SIG-M5 treated with dmso at 0.1 percent for 504 hours (cell line): ENCODE measurements at regions not wholly inside any gene's neighbourhood (a gene's known extent, or its start where the extent isn't known, plus 50 kb on each side); places are given as distances from the start of the nearest gene placed in this dataset.
A peak's percentile ranks its signal among the peaks of the same experiment; 100 is the strongest.

ENCODE experiments used
- DNase-seq: peaks from one replicate; lab custom pipeline; 2025; ENCODE audit not compliant: unreplicated experiment; lab: John Stamatoyannopoulos, UW

GRCh38 chr17:12365805-12366204 lies 299.9 kb upstream of the MYOCD start:
- no peak for DNase-seq

DNA sequence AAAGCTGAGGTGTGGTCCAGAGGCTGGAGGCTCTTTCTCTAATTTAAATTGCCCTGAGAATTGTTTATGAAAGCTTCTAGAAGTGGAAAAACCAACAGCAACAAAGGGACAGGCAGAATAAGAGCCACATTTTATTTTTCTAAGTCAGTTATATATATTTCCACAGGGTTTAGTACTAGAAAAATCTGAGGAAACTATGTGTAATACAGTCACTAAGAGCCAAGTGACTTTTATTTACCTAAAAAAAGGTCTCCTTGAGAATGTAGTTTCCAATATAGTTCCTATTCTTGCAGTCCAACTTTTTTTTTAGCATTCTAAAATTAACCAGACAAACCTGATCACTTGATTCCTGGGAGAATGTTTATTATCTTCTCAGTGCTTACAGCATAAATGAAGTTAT lies 296.6 kb upstream of the MYOCD start:
- no peak for DNase-seq

DNA sequence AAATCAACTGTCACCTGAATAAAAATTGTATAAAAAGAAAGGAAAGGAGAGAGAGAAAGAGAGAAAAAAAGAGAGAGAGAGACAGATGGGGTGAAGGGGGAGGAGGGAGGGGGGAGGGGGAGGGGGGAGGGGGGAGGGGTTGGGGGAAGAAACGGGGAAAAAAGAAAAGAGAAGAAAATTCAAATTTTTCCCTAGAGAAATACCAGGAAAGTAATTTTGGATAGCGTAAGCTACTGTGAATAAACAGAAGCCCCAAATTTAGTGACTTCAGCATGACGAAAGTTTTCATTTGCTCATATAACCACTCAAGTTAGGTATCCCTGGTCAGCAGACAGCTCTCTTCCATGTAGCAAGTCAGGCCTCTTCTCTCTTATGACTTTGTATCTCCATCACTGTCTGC lies 289.4 kb upstream of the MYOCD start:
- DNase-seq: no peak

DNA sequence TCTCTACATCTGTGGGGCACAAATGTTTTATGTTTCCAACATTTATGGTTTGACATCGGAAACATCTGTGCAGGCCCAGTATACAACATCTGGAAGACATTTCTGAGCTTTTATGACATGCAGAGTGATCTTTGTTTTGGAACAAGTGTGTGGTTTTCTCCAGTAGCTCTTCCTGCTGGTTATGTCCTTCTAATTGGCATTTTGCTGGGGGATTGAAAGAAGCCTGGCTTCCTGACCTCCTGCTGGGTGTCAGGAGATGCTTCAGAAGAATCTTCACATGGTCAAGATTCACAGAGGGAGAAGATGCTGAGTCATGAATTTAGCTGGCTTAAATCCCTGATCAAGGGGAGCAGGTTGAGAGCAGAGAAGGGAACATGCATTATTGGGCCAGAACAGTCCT lies 279.5 kb upstream of the MYOCD start:
- DNase-seq: no peak

GRCh38 chr17:12388226-12388625 lies 277.5 kb upstream of the MYOCD start:
- no peak for DNase-seq

DNA sequence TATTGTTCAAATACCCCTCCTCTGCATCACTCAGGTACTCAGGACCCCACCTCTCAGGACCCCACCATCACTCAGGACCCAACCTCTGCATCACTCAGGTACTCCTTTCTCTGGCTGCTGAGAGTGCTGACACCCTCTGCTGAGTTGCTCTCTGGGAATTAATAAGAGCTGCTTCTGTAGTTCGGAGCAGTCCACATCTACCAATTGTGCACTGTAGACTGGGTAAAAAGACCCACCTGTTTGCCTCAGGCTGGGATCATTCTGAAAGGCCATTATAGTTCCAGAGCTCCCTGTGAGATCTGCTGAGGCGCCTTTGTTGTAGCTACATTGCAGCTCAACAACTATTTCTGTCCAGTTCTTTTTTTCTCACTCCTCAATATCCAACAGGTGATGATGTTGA lies 276.3 kb upstream of the MYOCD start:
- no peak for DNase-seq

DNA sequence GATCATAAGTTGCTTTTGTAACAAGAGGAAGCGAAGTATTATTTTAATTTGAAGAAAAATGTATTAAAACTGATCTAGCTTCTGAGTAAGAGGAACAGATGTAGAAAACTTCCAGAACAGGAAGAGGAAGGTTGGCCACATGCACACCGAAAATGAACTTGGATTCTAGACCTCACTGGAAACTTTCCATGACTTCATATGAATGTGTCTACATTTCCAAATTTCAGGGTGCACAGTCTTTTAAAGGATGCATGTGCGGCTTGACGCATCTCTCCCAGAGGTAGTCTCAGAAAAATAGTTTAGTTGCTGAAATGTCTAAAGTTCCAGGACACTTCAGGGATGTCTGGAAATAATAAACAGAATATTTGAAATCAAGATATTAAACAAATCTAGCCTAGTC lies 275.1 kb upstream of the MYOCD start:
- no peak for DNase-seq

DNA sequence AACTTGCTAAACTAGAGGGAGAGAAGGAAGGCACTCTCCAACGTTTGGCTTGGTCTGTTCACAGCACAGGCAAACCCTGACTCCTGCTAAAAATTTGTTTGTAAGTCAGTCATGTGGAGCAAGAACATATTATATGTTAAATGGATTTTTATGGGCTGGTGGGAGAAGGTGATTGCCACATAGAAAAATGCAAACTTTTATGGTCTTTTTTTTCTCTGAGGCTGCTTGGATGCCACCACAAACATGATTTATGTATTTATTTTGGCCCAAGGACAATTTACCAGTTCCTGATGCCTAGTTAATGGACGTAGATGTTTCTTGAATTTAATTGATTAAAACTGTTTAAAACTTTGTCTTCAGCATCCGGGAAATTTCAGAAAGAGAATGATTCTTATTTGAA lies 274.2 kb upstream of the MYOCD start:
- no peak for DNase-seq

- DNase-seq: peak; percentile 19
Measured at GRCh38 chr17:12395733-12396354, 269.8 kb upstream of the MYOCD start.

- DNase-seq: no peak
Measured at GRCh38 chr17:12398441-12399051, 267.1 kb upstream of the MYOCD start.

GRCh38 chr17:12402963-12403622 lies 262.6 kb upstream of the MYOCD start:
- DNase-seq: no peak

- DNase-seq: no peak
Measured at GRCh38 chr17:12403881-12404398, 261.8 kb upstream of the MYOCD start.

DNA sequence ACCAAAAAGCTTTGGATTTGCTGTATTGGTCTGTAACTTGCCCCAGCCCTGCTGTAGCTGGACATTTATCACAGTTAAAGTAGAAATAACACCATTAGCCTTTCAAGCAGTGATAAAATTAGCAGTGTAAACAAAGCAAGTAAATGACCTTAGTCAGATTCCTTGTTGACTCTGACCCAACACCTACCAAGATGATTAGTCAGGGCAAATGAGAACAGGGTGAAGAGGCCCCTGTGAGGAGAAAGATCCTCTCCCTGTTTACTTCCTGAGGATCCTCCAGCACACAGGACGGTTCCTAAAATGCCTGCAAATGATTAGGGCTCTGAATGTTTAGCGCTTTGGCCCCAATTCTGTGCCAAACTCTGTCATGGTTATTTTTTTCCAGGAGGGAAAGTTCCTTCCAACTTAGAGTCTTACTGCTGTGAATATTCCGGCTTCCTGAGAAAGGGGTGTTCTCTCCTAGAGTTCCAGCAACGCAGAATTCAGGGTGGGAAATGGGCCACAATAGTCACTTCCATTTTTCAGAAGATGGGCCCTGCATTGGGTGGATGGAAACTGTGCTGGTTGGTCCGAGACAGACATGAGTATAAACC lies 259.0 kb upstream of the MYOCD start:
- no peak for DNase-seq

- no peak for DNase-seq
Measured at GRCh38 chr17:12407495-12408252, 258.0 kb upstream of the MYOCD start.

DNA sequence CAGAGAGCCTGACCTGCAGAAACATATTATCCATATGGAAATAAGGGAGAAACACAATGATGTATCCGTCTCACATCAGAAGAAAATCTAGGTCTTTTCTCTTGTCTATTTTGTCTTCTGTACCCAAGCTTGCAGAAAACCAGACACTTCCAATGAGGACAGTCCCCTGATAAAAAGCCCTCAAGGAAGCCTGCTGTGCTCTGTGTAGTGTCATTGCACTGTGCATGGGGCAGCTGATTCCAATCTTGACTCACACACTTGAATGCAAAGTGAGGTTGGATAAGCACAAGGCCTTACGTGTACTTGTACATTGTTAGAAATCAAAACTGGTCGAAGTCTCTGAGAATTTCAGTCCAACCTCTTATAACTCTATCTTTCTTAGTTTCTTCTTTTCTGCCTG lies 256.6 kb upstream of the MYOCD start:
- no peak for DNase-seq

DNA sequence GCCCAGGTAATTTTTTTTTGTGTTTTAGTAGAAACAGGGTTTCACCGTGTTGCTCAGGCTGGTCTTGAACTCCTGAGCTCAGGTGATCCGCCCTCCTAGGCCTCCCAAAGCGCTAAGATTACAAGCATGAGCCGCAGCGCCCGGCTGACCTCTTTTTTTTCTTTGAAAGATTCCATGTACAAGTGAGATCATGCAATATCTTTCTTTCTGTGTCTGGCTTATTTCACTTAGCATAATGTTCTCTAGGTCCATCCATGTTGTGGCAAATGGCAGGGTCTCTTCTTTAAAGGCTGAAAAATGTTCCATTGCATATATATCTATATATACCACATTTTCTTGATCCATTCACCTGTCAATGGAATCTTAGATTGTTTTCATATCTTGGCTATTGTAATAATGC lies 255.0 kb upstream of the MYOCD start:
- no peak for DNase-seq

DNA sequence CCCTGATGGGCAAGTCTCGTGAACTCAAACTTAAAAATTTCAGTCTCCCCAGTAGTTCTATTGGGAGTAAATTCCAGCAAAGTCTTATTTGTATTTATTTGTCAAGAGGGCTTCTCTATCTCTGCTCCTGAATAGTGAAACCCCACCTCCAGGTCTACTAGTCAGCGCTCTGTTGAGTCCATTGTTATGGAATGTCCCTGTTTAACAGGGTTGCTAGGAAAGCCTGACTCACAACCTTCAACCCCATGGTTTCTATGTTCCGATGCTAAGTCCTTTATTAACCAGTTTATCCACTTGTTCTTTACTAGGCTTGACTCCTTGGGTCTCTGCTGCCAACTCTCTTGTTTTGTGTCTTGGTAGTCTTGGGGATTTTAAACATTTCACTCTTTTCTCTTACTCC lies 250.7 kb upstream of the MYOCD start:
- DNase-seq: no peak

- no peak for DNase-seq
Measured at GRCh38 chr17:12421077-12421476, 244.6 kb upstream of the MYOCD start.

DNA sequence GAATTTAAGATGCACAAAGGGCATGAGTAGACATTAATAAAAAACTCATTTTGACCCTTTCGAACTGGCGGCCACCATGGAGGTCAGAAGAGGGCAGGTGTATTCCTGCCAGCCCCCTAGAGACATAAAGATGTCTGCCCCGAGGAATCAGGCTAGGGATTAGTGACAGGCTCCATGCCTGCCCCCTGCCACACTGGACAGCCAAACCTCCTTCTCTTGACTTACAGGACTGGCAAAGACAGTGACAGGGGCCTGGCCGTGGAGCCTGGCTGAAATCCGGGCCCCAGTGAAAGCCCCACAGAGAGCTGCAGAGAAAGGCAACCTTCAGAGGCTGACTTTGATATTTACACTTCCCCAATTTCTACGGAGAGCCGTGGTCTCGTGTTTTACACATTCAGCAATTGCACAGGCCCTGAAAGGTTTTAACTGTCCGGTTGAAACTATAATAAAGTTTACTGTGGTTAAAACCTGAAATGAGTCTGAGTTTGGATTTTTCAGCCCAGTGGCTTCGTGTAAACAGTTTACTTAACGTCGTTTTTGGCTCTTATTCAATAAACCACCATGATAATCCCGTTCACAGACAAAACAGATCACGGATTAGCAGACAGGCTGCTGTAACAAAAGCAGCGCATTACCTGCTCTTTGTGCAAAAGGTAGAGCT lies 243.9 kb upstream of the MYOCD start:
- no peak for DNase-seq

DNA sequence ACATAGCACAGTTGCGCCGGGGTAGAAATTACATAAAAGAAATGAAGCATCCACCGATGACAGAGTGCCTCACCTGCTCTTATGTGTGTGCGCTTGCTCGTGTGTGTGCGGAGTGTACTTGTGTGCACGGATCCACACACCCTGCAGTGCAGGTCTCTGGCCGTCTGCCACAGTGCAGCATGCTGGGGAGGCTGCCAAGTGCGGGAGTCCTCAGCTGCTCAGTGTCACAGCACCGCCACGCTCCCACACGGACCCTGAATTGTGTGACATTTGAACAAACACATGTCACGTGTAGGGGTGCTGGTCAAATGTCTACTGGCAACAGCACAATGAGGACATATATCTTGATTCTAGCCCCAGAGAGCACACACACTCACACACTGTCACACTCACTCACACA lies 243.0 kb upstream of the MYOCD start:
- DNase-seq: no peak

DNA sequence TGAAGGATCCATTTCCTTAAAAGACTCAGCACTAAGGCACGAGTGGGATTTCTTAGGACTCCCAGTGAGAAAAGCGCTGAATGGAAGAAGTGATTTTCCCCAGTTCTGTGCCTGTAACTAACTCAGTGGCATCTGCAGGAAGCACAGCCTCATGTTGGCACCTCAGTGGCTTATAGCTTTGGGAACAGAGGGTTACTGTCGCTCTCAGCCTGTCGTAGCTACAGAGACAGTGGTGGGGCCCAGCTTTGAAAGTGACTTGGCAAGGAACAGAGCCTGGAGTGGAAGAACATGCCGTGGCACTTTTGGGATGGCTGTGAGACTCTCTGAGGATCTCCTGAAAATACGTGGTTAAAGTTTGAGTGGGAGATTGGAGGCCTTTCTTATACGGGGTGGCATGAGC lies 242.4 kb upstream of the MYOCD start:
- DNase-seq: no peak
